ENCODE measurements at regions not wholly inside any gene's neighbourhood (a gene's known extent, or its start where the extent isn't known, plus 50 kb on each side); places are given as distances from the start of the nearest gene placed in this dataset.

GRCh38 chr20:22922987-22923386 lies 112.1 kb upstream of the SSTR4 start:
- no peak for DNase-seq

- DNase-seq, result no peak
Observed at GRCh38 chr20:22924046-22924737, 110.9 kb upstream of the SSTR4 start.

GRCh38 chr20:22924949-22925612 lies 110.0 kb upstream of the SSTR4 start:
- no peak for DNase-seq

GRCh38 chr20:22925613-22925983 lies 109.5 kb upstream of the SSTR4 start:
- DNase-seq, result no peak

GRCh38 chr20:22927537-22927936 lies 107.6 kb upstream of the SSTR4 start:
- DNase-seq, result no peak

GRCh38 chr20:22928679-22929078 lies 106.4 kb upstream of the SSTR4 start:
- no peak for DNase-seq

- DNase-seq, result no peak
Observed at GRCh38 chr20:22929661-22930060, 105.5 kb upstream of the SSTR4 start.

- DNase-seq, result no peak
Observed at GRCh38 chr20:22931653-22932608, 103.2 kb upstream of the SSTR4 start.

GRCh38 chr20:22939181-22939580 lies 95.9 kb upstream of the SSTR4 start:
- no peak for DNase-seq

- no peak for DNase-seq
Observed at GRCh38 chr20:22940350-22940749, 94.8 kb upstream of the SSTR4 start.

- DNase-seq, result no peak
Observed at GRCh38 chr20:22941550-22941949, 93.6 kb upstream of the SSTR4 start.

GRCh38 chr20:22942742-22943141 lies 92.4 kb upstream of the SSTR4 start:
- no peak for DNase-seq

- no peak for DNase-seq
Observed at GRCh38 chr20:22944062-22944461, 91.0 kb upstream of the SSTR4 start.

- no peak for DNase-seq
Observed at GRCh38 chr20:22944936-22945335, 90.2 kb upstream of the SSTR4 start.

GRCh38 chr20:22946596-22946995 lies 88.5 kb upstream of the SSTR4 start:
- no peak for DNase-seq

- DNase-seq, result no peak
Observed at GRCh38 chr20:22949331-22950109, 85.6 kb upstream of the SSTR4 start.

GRCh38 chr20:22951966-22952365 lies 83.1 kb upstream of the SSTR4 start:
- DNase-seq, result no peak

- DNase-seq, result no peak
Observed at GRCh38 chr20:22954661-22955060, 80.5 kb upstream of the SSTR4 start.

GRCh38 chr20:22958390-22958789 lies 76.7 kb upstream of the SSTR4 start:
- no peak for DNase-seq

GRCh38 chr20:22962567-22963439 lies 72.3 kb upstream of the SSTR4 start:
- DNase-seq, result no peak

- DNase-seq, result no peak
Observed at GRCh38 chr20:22963581-22963980, 71.5 kb upstream of the SSTR4 start.

Data from NCI-H524 (cell line).